GM12891 (cell line): ENCODE measurements at regions not wholly inside any gene's neighbourhood (a gene's known extent, or its start where the extent isn't known, plus 50 kb on each side); places are given as distances from the start of the nearest gene placed in this dataset.

Experiments
- POLR2A ChIP-seq: IDR thresholded peaks from 2 replicates; pipeline ENCODE4 v1.6.1; 2011; ENCODE audit warnings: low read depth, low read length, control low read depth
- TAF1 ChIP-seq: IDR thresholded peaks from 2 replicates; pipeline ENCODE4 v1.6.1; 2011; ENCODE audit warnings: low read depth, low read length, control low read depth

DNA sequence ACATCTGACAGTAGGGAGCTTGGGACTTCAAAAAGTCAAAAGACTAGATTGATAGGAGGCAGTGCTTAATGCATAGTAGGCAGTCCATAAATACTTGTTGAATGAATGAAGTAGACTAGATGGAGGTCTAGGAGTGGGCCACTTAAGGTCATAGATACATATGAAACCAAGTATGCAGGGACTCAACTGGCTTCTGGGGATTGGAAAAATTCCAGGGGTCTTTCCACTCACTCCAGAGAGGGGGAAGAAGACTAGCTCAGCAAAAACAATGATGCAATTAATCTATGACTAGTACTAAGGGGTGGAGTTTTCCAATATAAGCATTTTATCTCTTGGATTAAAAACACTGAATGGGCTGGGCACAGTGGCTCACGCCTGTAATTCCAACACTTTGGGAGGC lies 298.3 kb upstream of the XYLT1 start:
- TF ChIP-seq POLR2A (no peak), TAF1 (no peak)
